ENCODE measurements at regions not wholly inside any gene's neighbourhood (a gene's known extent, or its start where the extent isn't known, plus 50 kb on each side); places are given as distances from the start of the nearest gene placed in this dataset.

- Histone ChIP-seq H4K91ac (ENCODE audit: low read depth, low read length, poor library complexity) (no peak overlapping the region), H3K14ac (ENCODE audit: low read length) (no peak overlapping the region)
Measured at GRCh38 chr12:127770118-127770517, 496.9 kb upstream of the TMEM132C start.

GRCh38 chr12:127771546-127771945 lies 495.4 kb upstream of the TMEM132C start:
- H3K4me1 ChIP-seq (ENCODE audit: control insufficient read depth in 2 of 2, insufficient read depth in 1 of 2, low read depth in 1 of 2, low read length in 2 of 2) = no peaks in the 10 kb centered on the region
- no peaks in the 10 kb centered on the region for H3K36me3 ChIP-seq (replicated peaks in 1 of 2; ENCODE audit: control insufficient read depth in 2 of 2, insufficient read depth in 2 of 2, low read length in 2 of 2)
- WGBS, 2 donors (ENCODE audit: extremely low coverage in 2 of 2, insufficient read length in 2 of 2, insufficient replicate concordance in 1 of 2) = no CpG with 5 or more reads among the region's 3 CpGs
- H4K91ac ChIP-seq (ENCODE audit: low read depth, low read length, poor library complexity) = no peak overlapping the region
- no peaks in the 10 kb centered on the region for H3K79me1 ChIP-seq (ENCODE audit: low read depth, low read length)
- H2AFZ ChIP-seq (ENCODE audit: low read length) = no peak overlapping the region
- H3K4ac ChIP-seq (ENCODE audit: low read length) = no peak overlapping the region
- no peak overlapping the region for H3K9ac ChIP-seq (ENCODE audit: low read depth, low read length, poor library complexity)
- H3K9me3 ChIP-seq (replicated peaks in 1 of 2; ENCODE audit: control insufficient read depth in 2 of 2, insufficient read depth in 1 of 2, low read depth in 1 of 2, low read length in 2 of 2) = no peaks in the 10 kb centered on the region
- H3K18ac ChIP-seq (ENCODE audit: low read length) = no peak overlapping the region
- H3K4me2 ChIP-seq (ENCODE audit: insufficient read depth, low read length, poor library complexity, severe bottlenecking) = no peak overlapping the region
- H2AK5ac ChIP-seq (ENCODE audit: low read depth, low read length) = no peak overlapping the region
- no peak overlapping the region for H4K8ac ChIP-seq (ENCODE audit: low read depth, low read length)
- H3K27ac ChIP-seq (replicated peaks; ENCODE audit: low read length) = no peak overlapping the region
- DNase-seq (ENCODE audit: low spot score) = no peak
- H2BK120ac ChIP-seq (ENCODE audit: low read depth, low read length) = no peak overlapping the region
- H2BK15ac ChIP-seq (ENCODE audit: low read length) = no peak overlapping the region
- no peak overlapping the region for H2BK12ac ChIP-seq (ENCODE audit: low read length)
- no peak overlapping the region for H2BK5ac ChIP-seq (ENCODE audit: low read length)
- no peak overlapping the region for H3K23ac ChIP-seq (ENCODE audit: low read depth, low read length, poor library complexity)
- H3K14ac ChIP-seq (ENCODE audit: low read length) = no peak overlapping the region
- H3K4me3 ChIP-seq (ENCODE audit: low read length in 2 of 2) = no peak overlapping the region
- no peaks in the 10 kb centered on the region for H3K27me3 ChIP-seq (ENCODE audit: control insufficient read depth in 3 of 3, insufficient read depth in 3 of 3, low read depth in 1 of 3, low read length in 3 of 3)

More at GRCh38 chr12:127770118-127770517, 496.9 kb upstream of the TMEM132C start:
- Histone ChIP-seq H3K9me3 (replicated peaks in 1 of 2; ENCODE audit: control insufficient read depth in 2 of 2, insufficient read depth in 1 of 2, low read depth in 1 of 2, low read length in 2 of 2) (no peaks in the 10 kb centered on the region), H3K36me3 (replicated peaks in 1 of 2; ENCODE audit: control insufficient read depth in 2 of 2, insufficient read depth in 2 of 2, low read length in 2 of 2) (no peaks in the 10 kb centered on the region), H2BK15ac (ENCODE audit: low read length) (no peak overlapping the region), H2AK5ac (ENCODE audit: low read depth, low read length) (no peak overlapping the region), H3K4me1 (ENCODE audit: control insufficient read depth in 2 of 2, insufficient read depth in 1 of 2, low read depth in 1 of 2, low read length in 2 of 2) (no peaks in the 10 kb centered on the region), H2BK12ac (ENCODE audit: low read length) (no peak overlapping the region), H2BK120ac (ENCODE audit: low read depth, low read length) (no peak overlapping the region), H3K27me3 (ENCODE audit: control insufficient read depth in 3 of 3, insufficient read depth in 3 of 3, low read depth in 1 of 3, low read length in 3 of 3) (no peaks in the 10 kb centered on the region), H3K9ac (ENCODE audit: low read depth, low read length, poor library complexity) (no peak overlapping the region), H4K8ac (ENCODE audit: low read depth, low read length) (no peak overlapping the region), H3K79me1 (ENCODE audit: low read depth, low read length) (no peaks in the 10 kb centered on the region), H3K23ac (ENCODE audit: low read depth, low read length, poor library complexity) (no peak overlapping the region), H3K4me3 (ENCODE audit: low read length in 2 of 2) (no peak overlapping the region), H2AFZ (ENCODE audit: low read length) (no peak overlapping the region), H3K4me2 (ENCODE audit: insufficient read depth, low read length, poor library complexity, severe bottlenecking) (no peak overlapping the region), H3K18ac (ENCODE audit: low read length) (no peak overlapping the region), H3K27ac (replicated peaks; ENCODE audit: low read length) (no peak overlapping the region), H2BK5ac (ENCODE audit: low read length) (no peak overlapping the region), H3K4ac (ENCODE audit: low read length) (no peak overlapping the region)
- no CpG with 5 or more reads among the region's 8 CpGs for WGBS, 2 donors (ENCODE audit: extremely low coverage in 2 of 2, insufficient read length in 2 of 2, insufficient replicate concordance in 1 of 2)
- no peak for DNase-seq (ENCODE audit: low spot score)

GRCh38 chr12:127773520-127773919 lies 493.4 kb upstream of the TMEM132C start:
- Histone ChIP-seq H2BK15ac (ENCODE audit: low read length) (no peak overlapping the region), H3K14ac (ENCODE audit: low read length) (no peak overlapping the region), H3K9me3 (replicated peaks in 1 of 2; ENCODE audit: control insufficient read depth in 2 of 2, insufficient read depth in 1 of 2, low read depth in 1 of 2, low read length in 2 of 2) (no peaks in the 10 kb centered on the region), H4K91ac (ENCODE audit: low read depth, low read length, poor library complexity) (no peak overlapping the region), H3K27ac (replicated peaks; ENCODE audit: low read length) (no peak overlapping the region), H2BK120ac (ENCODE audit: low read depth, low read length) (no peak overlapping the region), H3K18ac (ENCODE audit: low read length) (no peak overlapping the region), H2BK12ac (ENCODE audit: low read length) (no peak overlapping the region), H3K79me1 (ENCODE audit: low read depth, low read length) (no peaks in the 10 kb centered on the region), H3K4me3 (ENCODE audit: low read length in 2 of 2) (no peak overlapping the region), H2BK5ac (ENCODE audit: low read length) (no peak overlapping the region), H3K9ac (ENCODE audit: low read depth, low read length, poor library complexity) (no peak overlapping the region), H3K36me3 (replicated peaks in 1 of 2; ENCODE audit: control insufficient read depth in 2 of 2, insufficient read depth in 2 of 2, low read length in 2 of 2) (no peaks in the 10 kb centered on the region), H3K4me2 (ENCODE audit: insufficient read depth, low read length, poor library complexity, severe bottlenecking) (no peak overlapping the region), H3K23ac (ENCODE audit: low read depth, low read length, poor library complexity) (no peak overlapping the region), H2AFZ (ENCODE audit: low read length) (no peak overlapping the region), H2AK5ac (ENCODE audit: low read depth, low read length) (no peak overlapping the region), H3K27me3 (ENCODE audit: control insufficient read depth in 3 of 3, insufficient read depth in 3 of 3, low read depth in 1 of 3, low read length in 3 of 3) (no peaks in the 10 kb centered on the region), H3K4me1 (ENCODE audit: control insufficient read depth in 2 of 2, insufficient read depth in 1 of 2, low read depth in 1 of 2, low read length in 2 of 2) (peaks cover 0 to 2% of the 10 kb centered on the region in 2 donors), H4K8ac (ENCODE audit: low read depth, low read length) (no peak overlapping the region), H3K4ac (ENCODE audit: low read length) (no peak overlapping the region)
- DNase-seq (ENCODE audit: low spot score) = no peak
- no CpG with 5 or more reads among the region's 6 CpGs for WGBS, 2 donors (ENCODE audit: extremely low coverage in 2 of 2, insufficient read length in 2 of 2, insufficient replicate concordance in 1 of 2)

- Histone ChIP-seq H2BK120ac (ENCODE audit: low read depth, low read length) (no peak overlapping the region), H2BK15ac (ENCODE audit: low read length) (no peak overlapping the region), H3K36me3 (replicated peaks in 1 of 2; ENCODE audit: control insufficient read depth in 2 of 2, insufficient read depth in 2 of 2, low read length in 2 of 2) (no peaks in the 10 kb centered on the region), H3K27me3 (ENCODE audit: control insufficient read depth in 3 of 3, insufficient read depth in 3 of 3, low read depth in 1 of 3, low read length in 3 of 3) (no peaks in the 10 kb centered on the region), H3K14ac (ENCODE audit: low read length) (peak overlapping the region; percentile 71), H3K9me3 (replicated peaks in 1 of 2; ENCODE audit: control insufficient read depth in 2 of 2, insufficient read depth in 1 of 2, low read depth in 1 of 2, low read length in 2 of 2) (peaks cover 0 to 2% of the 10 kb centered on the region in 2 donors), H3K18ac (ENCODE audit: low read length) (peak overlapping the region; percentile 28), H3K4me1 (ENCODE audit: control insufficient read depth in 2 of 2, insufficient read depth in 1 of 2, low read depth in 1 of 2, low read length in 2 of 2) (peaks cover 0 to 2% of the 10 kb centered on the region in 2 donors), H2BK5ac (ENCODE audit: low read length) (no peak overlapping the region), H3K27ac (replicated peaks; ENCODE audit: low read length) (no peak overlapping the region), H3K4me2 (ENCODE audit: insufficient read depth, low read length, poor library complexity, severe bottlenecking) (no peak overlapping the region), H2BK12ac (ENCODE audit: low read length) (no peak overlapping the region), H2AFZ (ENCODE audit: low read length) (no peak overlapping the region), H4K91ac (ENCODE audit: low read depth, low read length, poor library complexity) (no peak overlapping the region), H3K79me1 (ENCODE audit: low read depth, low read length) (no peaks in the 10 kb centered on the region), H3K23ac (ENCODE audit: low read depth, low read length, poor library complexity) (no peak overlapping the region), H3K9ac (ENCODE audit: low read depth, low read length, poor library complexity) (no peak overlapping the region), H2AK5ac (ENCODE audit: low read depth, low read length) (no peak overlapping the region), H3K4ac (ENCODE audit: low read length) (no peak overlapping the region), H4K8ac (ENCODE audit: low read depth, low read length) (no peak overlapping the region), H3K4me3 (ENCODE audit: low read length in 2 of 2) (no peak overlapping the region)
- no CpG with 5 or more reads among the region's 5 CpGs for WGBS, 2 donors (ENCODE audit: extremely low coverage in 2 of 2, insufficient read length in 2 of 2, insufficient replicate concordance in 1 of 2)
- no peak for DNase-seq (ENCODE audit: low spot score)
Measured at GRCh38 chr12:127774828-127775227, 492.1 kb upstream of the TMEM132C start.
